GM19043 (cell line): ENCODE measurements at regions not wholly inside any gene's neighbourhood (a gene's known extent, or its start where the extent isn't known, plus 50 kb on each side); places are given as distances from the start of the nearest gene placed in this dataset.
"Not testable (repeated sequence)": the region's sequence is repeated elsewhere in the genome, so short reads cannot be mapped to it uniquely, and the experiment has no call there.

Source experiments
- ATAC-seq: cut with Tn5 transposase; IDR thresholded peaks from one replicate; pipeline ENCODE4 v1.9.1; 2021; ENCODE audit warnings: low read depth; ENCODE audit not compliant: unreplicated experiment

DNA sequence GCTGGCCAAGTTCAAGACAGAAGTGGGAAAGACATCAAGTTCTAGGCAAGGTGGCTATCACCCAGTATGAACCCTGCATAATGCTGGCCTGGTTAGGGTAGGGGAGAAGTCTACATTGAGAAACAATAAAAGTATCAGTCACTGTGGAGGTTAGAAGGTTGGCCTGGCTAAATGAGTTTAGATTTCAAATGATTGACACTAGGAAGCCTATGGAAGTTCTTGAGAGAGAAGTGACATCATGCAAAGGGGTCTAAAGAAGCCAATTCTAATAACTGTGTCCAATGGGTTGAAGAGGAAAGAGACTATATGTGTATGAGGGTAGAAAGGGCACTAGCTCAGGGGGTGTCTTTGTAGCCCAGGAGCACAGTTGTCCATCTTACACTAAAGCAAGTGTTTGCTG lies 98.5 kb upstream of the MBIP start:
- no peak for ATAC-seq

DNA sequence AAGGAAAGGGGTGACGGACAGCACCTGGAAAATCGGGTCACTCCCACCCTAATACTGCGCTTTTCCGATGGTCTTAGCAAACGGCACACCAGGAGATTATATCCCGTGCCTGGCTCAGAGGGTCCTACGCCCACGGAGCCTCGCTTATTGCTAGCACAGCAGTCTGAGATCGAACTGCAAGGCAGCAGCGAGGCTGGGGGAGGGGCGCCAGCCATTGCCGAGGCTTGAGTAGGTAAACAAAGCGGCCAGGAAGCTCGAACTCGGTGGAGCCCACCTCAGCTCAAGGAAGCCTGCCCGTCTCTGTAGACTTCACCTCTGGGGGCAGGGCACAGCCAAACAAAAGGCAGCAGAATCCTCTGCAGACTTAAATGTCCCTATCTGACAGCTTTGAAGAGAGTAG lies 91.5 kb upstream of the MBIP start:
- not testable (repeated sequence) for ATAC-seq

DNA sequence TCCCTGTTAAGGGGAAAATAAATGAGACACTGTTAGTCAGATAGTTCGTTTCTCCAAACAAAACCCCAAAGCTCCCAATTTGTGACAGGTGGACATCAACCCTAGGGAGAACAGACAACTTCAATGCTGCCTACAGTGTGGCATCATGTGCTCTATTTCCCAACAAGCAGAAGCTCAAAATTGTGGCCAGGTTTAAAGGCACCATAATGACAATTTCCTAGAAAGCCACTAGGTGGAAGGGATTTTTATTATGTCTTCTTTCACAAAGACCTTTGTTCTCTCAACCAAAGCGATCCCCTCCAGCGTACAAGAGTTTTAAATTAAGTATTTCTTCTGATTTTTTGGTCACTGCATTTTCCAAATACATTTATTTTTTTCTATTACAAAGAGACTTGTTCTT lies 88.0 kb upstream of the MBIP start:
- ATAC-seq, result no peak

DNA sequence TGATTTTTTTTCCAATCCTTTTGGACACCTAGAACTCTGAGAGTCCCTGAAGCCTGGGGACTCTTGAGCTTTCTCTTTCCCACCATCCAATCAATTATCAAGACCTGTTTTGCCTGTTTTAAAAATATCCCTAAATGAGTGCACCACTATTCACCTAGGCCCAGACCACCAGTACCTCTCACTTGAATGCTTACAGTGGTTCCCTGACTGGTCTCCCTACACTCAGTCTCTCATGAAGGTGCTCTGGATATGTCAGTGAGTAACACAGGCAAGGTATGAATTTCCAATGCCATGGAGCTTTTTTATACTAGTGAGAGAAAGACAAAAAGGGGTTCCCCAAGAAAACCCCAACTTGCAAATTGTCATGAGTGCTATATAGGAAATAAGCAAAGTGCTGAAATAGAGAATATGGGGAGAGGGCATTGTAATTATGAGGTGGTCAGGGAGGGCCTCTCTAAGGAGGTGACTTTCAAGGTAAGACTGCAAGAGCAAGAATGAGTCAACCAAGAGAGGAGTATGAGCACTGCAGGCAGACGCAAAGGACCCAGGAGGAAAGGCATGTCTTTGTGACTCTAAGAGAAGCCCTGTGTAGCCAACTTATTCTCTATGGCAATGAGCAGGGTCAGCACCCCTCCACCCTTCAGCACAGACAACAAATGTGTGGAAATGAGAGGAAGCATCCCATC lies 85.3 kb upstream of the MBIP start:
- ATAC-seq, result no peak

DNA sequence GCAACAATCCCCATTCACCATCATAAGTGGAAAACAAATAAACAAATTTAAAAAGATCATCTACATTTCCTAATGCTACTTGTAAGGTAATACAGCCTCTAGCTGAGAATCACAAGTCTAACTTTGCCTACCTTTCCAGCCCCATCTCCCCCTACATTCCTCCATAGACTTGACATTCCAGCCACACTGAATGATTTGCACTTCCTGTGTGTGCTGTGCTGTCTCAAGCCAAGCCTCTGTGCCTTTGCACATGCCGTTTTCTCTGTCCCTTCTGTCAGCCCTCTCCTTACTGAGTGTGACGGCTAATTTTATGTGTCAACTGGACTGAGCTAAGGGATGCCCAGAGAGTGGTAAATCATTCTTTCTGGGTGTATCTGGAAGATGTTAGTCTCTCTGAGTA lies 82.4 kb upstream of the MBIP start:
- ATAC-seq, result no peak

DNA sequence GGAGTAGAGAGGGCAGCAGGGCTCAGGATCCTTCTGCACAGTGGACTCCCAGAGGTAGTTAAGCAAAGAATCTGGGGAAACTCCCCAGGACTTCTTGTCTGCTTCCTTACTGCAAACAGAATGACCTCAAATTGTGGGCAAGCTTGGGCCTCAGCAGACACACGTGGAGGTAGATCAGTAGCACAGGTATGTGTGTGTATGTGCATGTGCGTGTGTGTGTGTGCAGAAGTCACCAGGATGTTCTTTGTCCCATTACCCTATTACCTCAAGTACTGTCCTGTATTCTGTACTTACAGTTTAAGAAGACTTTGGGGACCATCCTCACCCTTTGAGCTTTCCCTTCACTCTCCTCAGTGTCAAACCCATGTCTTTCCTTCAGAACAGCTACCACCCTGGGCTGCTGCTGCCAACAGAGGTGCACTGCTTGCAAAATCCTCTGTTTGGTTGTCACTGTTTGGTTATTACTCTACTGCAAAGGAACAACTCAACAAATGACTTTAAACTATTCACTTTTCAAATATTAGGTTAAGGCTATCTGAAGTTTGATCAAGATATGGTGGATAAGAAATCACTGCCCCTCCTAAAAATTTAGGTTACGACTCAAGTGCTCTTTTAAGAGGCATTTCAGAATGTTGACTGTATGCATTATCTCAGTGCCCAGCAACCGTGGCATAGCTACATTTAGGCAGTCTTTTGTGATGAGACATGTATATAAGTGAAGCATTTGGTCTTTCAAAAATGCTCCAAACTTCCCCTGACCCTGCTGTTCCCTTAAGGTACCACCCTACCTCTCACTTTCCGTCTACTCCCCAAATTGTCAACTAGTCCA lies 78.2 kb upstream of the MBIP start:
- ATAC-seq, result no peak

DNA sequence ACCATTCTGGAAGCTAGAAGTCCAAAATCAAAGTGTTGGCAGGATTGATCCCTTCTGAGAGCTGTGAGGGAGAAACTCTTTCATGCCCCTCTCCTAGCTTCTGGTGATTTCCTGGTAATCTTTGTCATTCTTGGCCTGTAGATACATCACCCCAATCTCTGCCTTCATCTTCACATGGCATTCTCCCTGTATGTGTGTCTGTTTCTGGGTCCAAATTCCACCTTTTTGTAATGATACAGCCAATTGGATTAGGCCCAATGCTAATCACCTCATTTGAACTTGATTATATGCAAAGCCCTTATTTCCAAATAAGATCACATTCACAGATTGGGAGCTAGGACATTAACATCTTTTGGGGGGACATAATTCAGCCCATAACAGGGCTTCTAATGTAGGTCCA lies 76.9 kb upstream of the MBIP start:
- ATAC-seq, result no peak

DNA sequence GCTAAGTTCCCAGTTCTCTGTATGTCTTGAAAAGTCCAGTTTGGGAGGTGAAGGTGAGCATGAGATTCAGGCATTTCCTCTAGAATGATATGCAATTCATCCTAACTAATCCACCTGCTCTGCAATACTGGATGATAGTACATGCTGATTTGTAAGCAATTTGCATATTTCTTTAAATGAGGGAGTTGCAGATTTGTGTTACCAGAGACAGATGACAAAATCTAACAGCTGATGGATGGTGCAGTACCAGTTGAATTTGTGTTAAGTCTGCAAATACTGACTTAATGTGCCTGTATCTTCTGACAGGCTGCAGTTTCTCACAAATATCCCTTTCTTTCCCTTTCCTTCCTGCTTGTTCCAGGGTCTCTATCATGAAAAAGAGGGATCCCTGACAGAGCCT lies 76.4 kb upstream of the MBIP start:
- ATAC-seq, result no peak

DNA sequence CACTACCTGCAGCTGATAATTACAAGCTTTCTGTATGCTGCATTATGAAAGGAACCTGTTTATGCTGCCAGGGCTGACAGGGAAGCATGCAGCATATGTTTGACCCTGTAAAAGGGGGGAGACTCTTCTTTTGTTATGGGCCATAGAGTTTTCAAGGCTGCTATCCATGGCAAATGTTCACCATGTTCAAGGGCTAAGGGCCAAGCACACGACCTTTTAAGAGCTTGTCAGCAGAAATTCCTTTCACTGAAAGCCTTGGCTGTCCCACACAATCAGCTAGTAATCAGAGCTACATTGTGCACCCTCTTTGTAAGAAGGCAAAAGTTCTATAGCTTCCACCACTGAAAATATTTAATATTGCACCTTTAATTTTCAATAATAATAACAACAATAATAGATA lies 74.2 kb upstream of the MBIP start:
- ATAC-seq, result no peak

DNA sequence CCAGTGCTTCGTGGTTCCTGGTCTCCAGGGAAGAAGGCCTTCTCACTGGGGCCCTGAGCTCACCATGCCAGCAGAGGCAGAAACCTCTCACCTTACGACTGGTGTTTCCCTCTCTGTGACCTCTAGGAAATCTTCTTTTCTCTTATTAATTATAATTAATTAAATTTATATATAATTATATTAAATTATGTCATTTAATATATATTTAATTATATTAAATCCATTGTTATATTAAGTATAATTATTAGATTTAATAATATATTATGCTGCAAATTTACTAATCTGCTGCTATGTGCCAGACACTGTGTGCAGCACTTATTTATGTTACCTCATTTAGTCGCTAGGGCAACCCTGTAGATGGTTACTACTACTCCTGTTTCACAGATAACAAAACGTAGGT lies 70.3 kb upstream of the MBIP start:
- no peak for ATAC-seq

DNA sequence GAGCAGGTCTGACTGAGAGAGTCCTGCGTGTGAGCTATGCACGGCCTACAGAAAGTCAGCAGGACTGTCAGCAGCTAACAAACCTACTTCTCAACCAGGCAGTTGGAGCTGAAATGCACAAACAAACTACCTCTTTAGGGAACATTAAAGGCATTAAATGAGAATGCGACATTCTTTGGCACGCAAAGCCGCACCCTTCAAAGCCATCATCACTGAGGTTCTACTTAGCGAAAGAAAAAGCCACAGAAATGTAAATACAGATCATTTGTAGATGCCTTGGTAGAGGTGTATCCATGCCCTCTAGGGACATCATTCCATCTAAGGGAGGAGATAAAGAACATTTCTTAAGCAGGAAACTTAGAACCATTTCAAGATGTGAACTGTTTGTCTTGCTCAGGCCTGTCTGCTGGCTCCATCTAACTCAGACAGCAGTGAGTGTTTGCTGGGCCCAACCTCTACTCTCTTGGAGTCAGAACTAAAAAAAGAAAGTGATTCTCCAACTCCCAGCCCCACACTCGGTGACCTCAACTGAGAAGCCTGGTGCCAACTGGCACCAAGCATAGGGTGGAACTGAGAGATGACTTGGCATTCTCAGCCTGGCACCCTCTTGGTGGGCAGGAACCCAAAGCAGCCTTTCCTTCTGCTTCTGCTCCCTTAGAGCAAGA lies 63.5 kb upstream of the MBIP start:
- ATAC-seq, result no peak

DNA sequence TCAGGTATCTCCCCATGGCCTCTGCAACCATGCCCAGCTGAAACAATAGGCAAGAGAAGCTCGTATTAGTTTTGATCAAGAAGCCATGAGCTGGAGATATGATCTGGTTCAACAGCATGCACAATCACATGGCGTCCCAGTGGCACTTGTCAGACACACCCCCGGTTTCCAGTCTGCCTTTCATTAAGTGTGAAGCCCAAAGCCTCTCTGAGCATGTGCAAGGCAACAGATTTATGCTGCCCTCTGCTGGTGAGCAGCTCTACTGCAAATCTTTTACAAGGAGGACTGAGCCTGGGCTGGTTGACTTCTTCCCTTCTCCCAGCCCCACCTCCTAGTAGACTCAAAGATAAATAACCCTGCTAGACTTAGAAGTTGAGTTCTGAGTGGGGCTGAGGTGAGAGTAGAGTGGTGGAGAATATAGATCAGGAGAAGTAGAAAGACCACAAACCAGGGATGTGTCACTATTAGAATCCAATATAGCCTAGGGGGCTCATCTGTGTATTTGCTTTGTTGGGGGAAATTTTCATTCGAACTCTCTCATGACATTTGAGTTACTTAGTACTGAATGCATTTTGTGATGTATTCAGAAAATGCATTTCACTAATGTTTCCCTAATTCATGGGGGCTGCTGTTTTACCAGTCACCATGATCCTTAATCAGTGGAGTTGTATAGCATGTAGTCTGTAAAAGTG lies 53.7 kb upstream of the MBIP start:
- peak; percentile 71 for ATAC-seq
